ENCODE measurements at regions not wholly inside any gene's neighbourhood (a gene's known extent, or its start where the extent isn't known, plus 50 kb on each side); places are given as distances from the start of the nearest gene placed in this dataset.
A peak's percentile ranks its signal among the peaks of the same experiment; 100 is the strongest.
"Not testable (repeated sequence)": the region's sequence is repeated elsewhere in the genome, so short reads cannot be mapped to it uniquely, and the experiment has no call there.

DNA sequence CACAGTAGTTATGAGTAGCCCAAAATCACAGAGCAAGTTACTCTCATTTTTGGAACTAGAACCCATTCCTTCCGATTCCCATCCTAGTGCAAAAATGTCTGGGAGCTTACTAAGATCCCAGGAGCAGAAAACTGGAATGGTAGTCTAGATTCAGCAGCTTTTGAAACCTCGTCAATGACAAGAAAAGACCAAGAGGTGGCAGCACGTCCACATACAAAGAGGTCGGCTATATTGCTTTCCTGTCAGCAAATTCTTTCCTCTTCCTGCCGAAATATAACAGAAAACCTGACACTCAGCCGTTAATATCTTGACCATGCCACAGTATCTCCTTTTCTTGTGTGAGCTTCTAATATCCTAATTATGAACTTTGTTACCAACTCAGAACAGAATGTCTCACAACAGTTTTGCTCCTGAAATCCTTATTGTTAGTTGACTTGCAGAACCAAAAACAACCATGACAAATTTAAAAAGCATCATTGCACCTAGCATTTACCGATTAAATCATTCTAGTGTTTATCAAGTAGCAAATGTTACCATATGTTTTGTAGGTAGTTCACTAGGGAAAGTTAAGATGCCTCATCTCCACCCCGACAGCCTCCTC lies 92.8 kb upstream of the OR9G4 start:
- no peak for ATAC-seq (ENCODE audit: low read depth)
- Mint-ChIP-seq H3K27me3 (no peaks in the 10 kb centered on the region), H3K4me1 (no peaks in the 10 kb centered on the region), H3K4me3 (no peak overlapping the region), H3K9me3 (ENCODE audit: insufficient read depth) (no peaks in the 10 kb centered on the region), H3K27ac (no peak overlapping the region)
- intact Hi-C loops (cut with micrococcal nuclease): no loop called here
- H4K20me1 ChIP-seq (ENCODE audit: control insufficient read depth, insufficient read depth, low read length, poor library complexity, severe bottlenecking): no peaks in the 10 kb centered on the region
- H3K9me3 ChIP-seq (ENCODE audit: control extremely low read depth in 1 of 3, control insufficient read depth in 2 of 3, insufficient read depth in 1 of 3, low read length in 2 of 3): peaks cover 0 to 4% (median under 1%) of the 10 kb centered on the region in 3 donors
- H3K4me2 ChIP-seq (replicated peaks; ENCODE audit: low read depth, low read length, poor library complexity, severe bottlenecking): no peak overlapping the region
- ChIA-PET POLR2A (no interaction called here), CTCF (interaction anchor here (0.8 to 2.3 kb wide), 4 partner anchors 8 to 410 kb away, joined by 3 to 17 read pairs (median 3); no protein-coding TSS in a partner anchor)
- H2AFZ ChIP-seq (ENCODE audit: insufficient read depth, low read depth, low read length, poor library complexity, severe bottlenecking): no peak overlapping the region
- H3K27ac ChIP-seq (ENCODE audit: low read length in 2 of 2): no peak overlapping the region
- 3% methylated on average over 6 of the region's 8 CpGs for WGBS (ENCODE audit: insufficient coverage)
- no peak for TF ChIP-seq EZH2 (IDR thresholded peaks at IDR 0.05; ENCODE audit: borderline replicate concordance, insufficient read depth, low read depth, low read length, poor library complexity, severe bottlenecking)
- TF ChIP-seq, protein P1, sequence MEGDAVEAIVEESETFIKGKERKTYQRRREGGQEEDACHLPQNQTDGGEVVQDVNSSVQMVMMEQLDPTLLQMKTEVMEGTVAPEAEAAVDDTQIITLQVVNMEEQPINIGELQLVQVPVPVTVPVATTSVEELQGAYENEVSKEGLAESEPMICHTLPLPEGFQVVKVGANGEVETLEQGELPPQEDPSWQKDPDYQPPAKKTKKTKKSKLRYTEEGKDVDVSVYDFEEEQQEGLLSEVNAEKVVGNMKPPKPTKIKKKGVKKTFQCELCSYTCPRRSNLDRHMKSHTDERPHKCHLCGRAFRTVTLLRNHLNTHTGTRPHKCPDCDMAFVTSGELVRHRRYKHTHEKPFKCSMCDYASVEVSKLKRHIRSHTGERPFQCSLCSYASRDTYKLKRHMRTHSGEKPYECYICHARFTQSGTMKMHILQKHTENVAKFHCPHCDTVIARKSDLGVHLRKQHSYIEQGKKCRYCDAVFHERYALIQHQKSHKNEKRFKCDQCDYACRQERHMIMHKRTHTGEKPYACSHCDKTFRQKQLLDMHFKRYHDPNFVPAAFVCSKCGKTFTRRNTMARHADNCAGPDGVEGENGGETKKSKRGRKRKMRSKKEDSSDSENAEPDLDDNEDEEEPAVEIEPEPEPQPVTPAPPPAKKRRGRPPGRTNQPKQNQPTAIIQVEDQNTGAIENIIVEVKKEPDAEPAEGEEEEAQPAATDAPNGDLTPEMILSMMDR (IDR thresholded peaks at IDR 0.05): peak; percentile 32
- H3K36me3 ChIP-seq (replicated peaks in 1 of 2; ENCODE audit: control extremely low read depth in 1 of 2, control insufficient read depth in 1 of 2, extremely low read depth in 1 of 2, insufficient read depth in 2 of 2, low read length in 1 of 2): no peaks in the 10 kb centered on the region
- H3K27me3 ChIP-seq (replicated peaks in 1 of 4; ENCODE audit: control extremely low read depth in 1 of 4, control insufficient read depth in 3 of 4, insufficient read depth in 4 of 4, low read length in 3 of 4): no peaks in the 10 kb centered on the region
- H3K79me2 ChIP-seq (ENCODE audit: control insufficient read depth, insufficient read depth, low read length): no peaks in the 10 kb centered on the region
- H3K4me1 ChIP-seq (ENCODE audit: control insufficient read depth in 2 of 2, insufficient read depth in 2 of 2, low read length in 2 of 2): no peaks in the 10 kb centered on the region
- peak; percentile 9 for DNase-seq
- no peak overlapping the region for H3K4me3 ChIP-seq (ENCODE audit: control extremely low read depth in 1 of 5, extremely low read depth in 1 of 5, insufficient read depth in 1 of 5, low read depth in 2 of 5, low read length in 4 of 5)
- H3K9ac ChIP-seq (ENCODE audit: low read length): no peak overlapping the region

DNA sequence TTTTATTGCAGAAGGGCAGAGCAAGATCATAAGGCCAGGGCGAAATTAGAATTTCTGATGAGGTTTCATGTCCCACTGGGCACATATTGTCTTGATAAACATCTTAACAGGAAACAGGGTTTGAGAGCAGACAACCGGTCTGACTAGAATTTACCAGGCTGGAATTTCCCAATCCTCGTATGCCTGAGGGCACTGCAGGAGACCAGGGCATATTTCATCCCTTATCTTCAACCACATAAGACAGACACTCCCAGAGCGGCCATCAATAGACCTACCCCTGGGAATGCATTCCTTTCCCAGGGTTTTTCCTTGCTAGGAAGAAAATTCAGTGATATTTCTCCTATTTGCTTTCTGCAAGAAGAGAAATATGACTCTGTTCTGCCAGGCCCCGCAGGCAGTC lies 78.9 kb upstream of the OR9G4 start:
- H3K9ac ChIP-seq (ENCODE audit: low read length); H3K9me3 ChIP-seq (ENCODE audit: control extremely low read depth in 1 of 3, control insufficient read depth in 2 of 3, insufficient read depth in 1 of 3, low read length in 2 of 3); intact Hi-C loops (cut with micrococcal nuclease); H3K36me3 ChIP-seq (replicated peaks in 1 of 2; ENCODE audit: control extremely low read depth in 1 of 2, control insufficient read depth in 1 of 2, extremely low read depth in 1 of 2, insufficient read depth in 2 of 2, low read length in 1 of 2); H3K4me2 ChIP-seq (replicated peaks; ENCODE audit: low read depth, low read length, poor library complexity, severe bottlenecking); ATAC-seq (ENCODE audit: low read depth); H3K4me1 Mint-ChIP-seq; H3K27ac Mint-ChIP-seq; H3K27me3 ChIP-seq (replicated peaks in 1 of 4; ENCODE audit: control extremely low read depth in 1 of 4, control insufficient read depth in 3 of 4, insufficient read depth in 4 of 4, low read length in 3 of 4); DNase-seq; H3K4me3 Mint-ChIP-seq; H3K79me2 ChIP-seq (ENCODE audit: control insufficient read depth, insufficient read depth, low read length); H3K4me1 ChIP-seq (ENCODE audit: control insufficient read depth in 2 of 2, insufficient read depth in 2 of 2, low read length in 2 of 2); H3K4me3 ChIP-seq (ENCODE audit: control extremely low read depth in 1 of 5, extremely low read depth in 1 of 5, insufficient read depth in 1 of 5, low read depth in 2 of 5, low read length in 4 of 5); H3K27ac ChIP-seq (ENCODE audit: low read length in 2 of 2); H3K27me3 Mint-ChIP-seq; H4K20me1 ChIP-seq (ENCODE audit: control insufficient read depth, insufficient read depth, low read length, poor library complexity, severe bottlenecking); H2AFZ ChIP-seq (ENCODE audit: insufficient read depth, low read depth, low read length, poor library complexity, severe bottlenecking); POLR2A ChIA-PET; CTCF ChIA-PET: not testable (repeated sequence)
- WGBS (ENCODE audit: insufficient coverage): 68% methylated on average over 3 of the region's 5 CpGs
- peaks cover 11% of the 10 kb centered on the region for H3K9me3 Mint-ChIP-seq (ENCODE audit: insufficient read depth)
